ENCODE measurements at regions not wholly inside any gene's neighbourhood (a gene's known extent, or its start where the extent isn't known, plus 50 kb on each side); places are given as distances from the start of the nearest gene placed in this dataset.
"Not testable (repeated sequence)": the region's sequence is repeated elsewhere in the genome, so short reads cannot be mapped to it uniquely, and the experiment has no call there.

GRCh38 chrX:106278951-106279350, 110.8 kb downstream of the PWWP3B start:
- no peak for DNase-seq (ENCODE audit: extremely low spot score)
- CTCF ChIA-PET = no interaction called here
- POLR2A ChIA-PET = no interaction called here
- TF ChIP-seq SUZ12 (IDR thresholded peaks at IDR 0.05) (no peak), FOXA1 (IDR thresholded peaks at IDR 0.05) (no peak), ARNT (IDR thresholded peaks at IDR 0.05) (no peak), BHLHE40 (IDR thresholded peaks at IDR 0.05; ENCODE audit: borderline replicate concordance) (no peak), FOXM1 (IDR thresholded peaks at IDR 0.05; ENCODE audit: borderline replicate concordance) (no peak), SP1 (IDR thresholded peaks at IDR 0.05) (no peak), LEF1 (IDR thresholded peaks at IDR 0.05; ENCODE audit: borderline replicate concordance) (no peak), L3MBTL2 (conservative IDR thresholded peaks at IDR 0.05) (no peak), FOXK2 (IDR thresholded peaks at IDR 0.05) (no peak), PKNOX1 (IDR thresholded peaks at IDR 0.05) (no peak), NFRKB (IDR thresholded peaks at IDR 0.05) (no peak), ELF4 (IDR thresholded peaks at IDR 0.05) (no peak), HDGF (IDR thresholded peaks at IDR 0.05; ENCODE audit: borderline replicate concordance) (no peak), TARDBP (IDR thresholded peaks at IDR 0.05) (no peak), ZNF384 (IDR thresholded peaks at IDR 0.05) (no peak), CTBP1 (IDR thresholded peaks at IDR 0.05; ENCODE audit: borderline replicate concordance) (no peak)

GRCh38 chrX:106281383-106281782, 113.3 kb downstream of the PWWP3B start:
- ChIA-PET CTCF (no interaction called here), POLR2A (no interaction called here)
- DNase-seq (ENCODE audit: extremely low spot score) = no peak

DNA sequence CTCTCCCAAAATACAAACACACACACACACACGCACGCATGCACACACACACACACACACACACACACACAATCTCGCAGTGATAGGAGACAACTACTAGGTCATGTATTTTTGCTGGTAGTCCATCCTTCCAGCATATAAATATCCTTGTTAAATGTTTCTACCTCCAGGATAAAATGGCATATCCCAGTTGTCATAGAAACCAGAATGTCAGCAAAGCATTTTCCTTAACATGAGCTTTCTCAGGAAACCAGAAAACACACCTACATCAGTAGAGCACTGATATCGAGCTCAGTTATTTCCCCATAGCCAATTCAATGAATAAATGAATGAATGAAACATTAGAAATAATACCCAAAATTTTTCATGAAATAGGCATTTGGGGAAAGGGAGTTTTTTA, 115.7 kb downstream of the PWWP3B start:
- DNase-seq (ENCODE audit: extremely low spot score) = no peak
- no peak for TF ChIP-seq FOXK2 (IDR thresholded peaks at IDR 0.05)
- TF ChIP-seq BHLHE40 (IDR thresholded peaks at IDR 0.05; ENCODE audit: borderline replicate concordance) = no peak
- TF ChIP-seq LEF1 (IDR thresholded peaks at IDR 0.05; ENCODE audit: borderline replicate concordance) = no peak
- no peak for TF ChIP-seq HDGF (IDR thresholded peaks at IDR 0.05; ENCODE audit: borderline replicate concordance)
- TF ChIP-seq NFRKB (IDR thresholded peaks at IDR 0.05) = no peak
- TF ChIP-seq L3MBTL2 (conservative IDR thresholded peaks at IDR 0.05) = no peak
- TF ChIP-seq ZNF384 (IDR thresholded peaks at IDR 0.05) = no peak
- TF ChIP-seq SP1 (IDR thresholded peaks at IDR 0.05) = no peak
- ChIA-PET CTCF (no interaction called here), POLR2A (no interaction called here)

More at GRCh38 chrX:106281383-106281782, 113.3 kb downstream of the PWWP3B start:
- no peak for TF ChIP-seq PKNOX1 (IDR thresholded peaks at IDR 0.05)

DNA sequence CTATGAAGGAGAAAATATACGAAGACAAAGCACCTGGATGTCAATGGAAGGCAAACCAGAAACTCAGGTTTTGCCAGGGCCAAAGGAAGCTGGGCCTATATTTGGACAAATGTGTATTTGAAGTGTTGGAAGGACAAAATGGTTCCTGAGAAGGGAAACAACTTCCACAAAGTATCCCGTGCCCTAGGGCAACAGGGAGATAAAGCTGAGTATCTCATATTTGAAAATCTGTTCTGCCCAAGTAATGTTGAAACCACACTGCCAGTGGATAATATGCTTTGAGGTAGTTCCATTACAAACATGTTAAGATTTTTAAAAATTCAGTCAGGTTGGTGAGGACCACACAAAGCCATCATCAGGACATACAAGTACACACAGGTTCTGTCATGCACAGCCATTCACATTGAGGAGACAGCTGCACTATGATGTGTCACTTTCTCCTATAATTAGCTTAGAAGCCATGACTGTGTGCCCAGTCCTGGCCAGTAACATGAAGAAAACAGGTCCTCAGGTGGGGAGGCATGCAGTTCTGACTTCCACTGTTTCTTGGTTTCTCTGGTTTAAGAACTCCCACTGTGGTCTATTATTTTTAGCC, 116.4 kb downstream of the PWWP3B start:
- TF ChIP-seq ZNF384 (IDR thresholded peaks at IDR 0.05) (no peak), L3MBTL2 (conservative IDR thresholded peaks at IDR 0.05) (no peak), NFRKB (IDR thresholded peaks at IDR 0.05) (no peak), TARDBP (IDR thresholded peaks at IDR 0.05) (no peak), ARNT (IDR thresholded peaks at IDR 0.05) (no peak), FOXA1 (IDR thresholded peaks at IDR 0.05) (no peak), BHLHE40 (IDR thresholded peaks at IDR 0.05; ENCODE audit: borderline replicate concordance) (no peak), HDGF (IDR thresholded peaks at IDR 0.05; ENCODE audit: borderline replicate concordance) (no peak), SP1 (IDR thresholded peaks at IDR 0.05) (no peak), FOXM1 (IDR thresholded peaks at IDR 0.05; ENCODE audit: borderline replicate concordance) (no peak), ELF4 (IDR thresholded peaks at IDR 0.05) (no peak), CTBP1 (IDR thresholded peaks at IDR 0.05; ENCODE audit: borderline replicate concordance) (no peak)
- ChIA-PET POLR2A (no interaction called here), CTCF (no interaction called here)
- no peak for DNase-seq (ENCODE audit: extremely low spot score)

- TF ChIP-seq ELF4 (IDR thresholded peaks at IDR 0.05) (no peak), FOXK2 (IDR thresholded peaks at IDR 0.05) (no peak), HDGF (IDR thresholded peaks at IDR 0.05; ENCODE audit: borderline replicate concordance) (no peak), BHLHE40 (IDR thresholded peaks at IDR 0.05; ENCODE audit: borderline replicate concordance) (no peak), TARDBP (IDR thresholded peaks at IDR 0.05) (no peak), FOXA1 (IDR thresholded peaks at IDR 0.05) (no peak), CTBP1 (IDR thresholded peaks at IDR 0.05; ENCODE audit: borderline replicate concordance) (no peak), PKNOX1 (IDR thresholded peaks at IDR 0.05) (no peak), SP1 (IDR thresholded peaks at IDR 0.05) (no peak)
- ChIA-PET POLR2A (no interaction called here), CTCF (no interaction called here)
Observed at GRCh38 chrX:106286053-106286650, 118.0 kb downstream of the PWWP3B start.

DNA sequence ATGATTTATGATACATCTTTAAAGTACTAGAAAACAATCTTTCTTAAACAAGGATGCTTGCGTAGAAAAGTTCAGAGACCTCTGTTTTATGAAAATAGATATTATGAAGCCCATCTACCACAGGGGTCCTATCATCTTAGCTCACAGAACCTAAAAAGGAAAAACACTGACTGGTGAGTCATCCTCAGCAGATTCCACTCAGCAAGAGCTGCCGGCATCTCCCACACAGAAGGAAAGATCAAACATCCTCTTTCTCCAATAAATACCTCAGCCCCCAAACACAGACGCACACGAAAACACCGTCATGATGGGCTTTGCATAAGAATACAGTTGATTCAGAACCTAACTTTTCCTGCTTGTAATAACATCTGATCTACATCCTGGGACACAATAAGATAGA, 122.7 kb downstream of the PWWP3B start:
- DNase-seq (ENCODE audit: extremely low spot score); POLR2A ChIA-PET; CTCF ChIA-PET: not testable (repeated sequence)

More at GRCh38 chrX:106286053-106286650, 118.0 kb downstream of the PWWP3B start:
- no peak for DNase-seq (ENCODE audit: extremely low spot score)

- DNase-seq (ENCODE audit: extremely low spot score); CTCF ChIA-PET; POLR2A ChIA-PET: not testable (repeated sequence)
Observed at GRCh38 chrX:106291779-106292390, 123.8 kb downstream of the PWWP3B start.
